ENCODE measurements at regions not wholly inside any gene's neighbourhood (a gene's known extent, or its start where the extent isn't known, plus 50 kb on each side); places are given as distances from the start of the nearest gene placed in this dataset.

GRCh38 chr7:25772802-25773201 lies 379.2 kb upstream of the NFE2L3 start:
- TF ChIP-seq EZH2 (IDR thresholded peaks at IDR 0.05; ENCODE audit: borderline replicate concordance, low read depth, low read length, severe bottlenecking) (no peak), CTCF (IDR thresholded peaks at IDR 0.05; ENCODE audit: borderline replicate concordance, extremely low read depth, low read length, poor library complexity, severe bottlenecking) (no peak)
- no peaks in the 10 kb centered on the region for H3K79me2 ChIP-seq (ENCODE audit: insufficient read depth, low read length)
- H3K36me3 ChIP-seq (ENCODE audit: insufficient read depth, low read length), result no peaks in the 10 kb centered on the region
- H3K27me3 ChIP-seq (ENCODE audit: insufficient read depth, low read length, poor library complexity), result peaks cover 3% of the 10 kb centered on the region
- no peak overlapping the region for H2AFZ ChIP-seq (ENCODE audit: low read depth, low read length)
- H3K4me3 ChIP-seq (ENCODE audit: low read depth in 1 of 2, low read length in 2 of 2), result no peak overlapping the region
- H4K20me1 ChIP-seq (ENCODE audit: insufficient read depth, low read length), result no peaks in the 10 kb centered on the region
- H3K4me2 ChIP-seq (ENCODE audit: insufficient read depth, low read length), result no peak overlapping the region
- H3K9ac ChIP-seq (ENCODE audit: low read depth, low read length), result no peak overlapping the region
- H3K27ac ChIP-seq (ENCODE audit: low read length), result no peak overlapping the region
- DNase-seq (no peak), ATAC-seq (ENCODE audit: insufficient read depth, low read depth) (no peak)
- no peaks in the 10 kb centered on the region for H3K4me1 ChIP-seq (ENCODE audit: insufficient read depth, low read length)
- no peaks in the 10 kb centered on the region for H3K9me3 ChIP-seq (ENCODE audit: insufficient read depth, low read length, severe bottlenecking)

GRCh38 chr7:25774675-25775074 lies 377.3 kb upstream of the NFE2L3 start:
- Histone ChIP-seq H3K27ac (ENCODE audit: low read length) (no peak overlapping the region), H2AFZ (ENCODE audit: low read depth, low read length) (no peak overlapping the region), H3K4me3 (ENCODE audit: low read depth in 1 of 2, low read length in 2 of 2) (no peak overlapping the region), H3K79me2 (ENCODE audit: insufficient read depth, low read length) (no peaks in the 10 kb centered on the region), H3K27me3 (ENCODE audit: insufficient read depth, low read length, poor library complexity) (peaks cover 3% of the 10 kb centered on the region), H3K9ac (ENCODE audit: low read depth, low read length) (no peak overlapping the region), H4K20me1 (ENCODE audit: insufficient read depth, low read length) (no peaks in the 10 kb centered on the region), H3K9me3 (ENCODE audit: insufficient read depth, low read length, severe bottlenecking) (no peaks in the 10 kb centered on the region), H3K4me2 (ENCODE audit: insufficient read depth, low read length) (no peak overlapping the region), H3K36me3 (ENCODE audit: insufficient read depth, low read length) (no peaks in the 10 kb centered on the region), H3K4me1 (ENCODE audit: insufficient read depth, low read length) (no peaks in the 10 kb centered on the region)
- ATAC-seq (ENCODE audit: insufficient read depth, low read depth) (no peak), DNase-seq (no peak)
- TF ChIP-seq CTCF (IDR thresholded peaks at IDR 0.05; ENCODE audit: borderline replicate concordance, extremely low read depth, low read length, poor library complexity, severe bottlenecking), result no peak

- Histone ChIP-seq H3K4me1 (ENCODE audit: insufficient read depth, low read length) (no peaks in the 10 kb centered on the region), H3K9me3 (ENCODE audit: insufficient read depth, low read length, severe bottlenecking) (no peaks in the 10 kb centered on the region), H3K27ac (ENCODE audit: low read length) (no peak overlapping the region), H3K4me2 (ENCODE audit: insufficient read depth, low read length) (no peak overlapping the region), H4K20me1 (ENCODE audit: insufficient read depth, low read length) (no peaks in the 10 kb centered on the region), H3K36me3 (ENCODE audit: insufficient read depth, low read length) (no peaks in the 10 kb centered on the region), H3K9ac (ENCODE audit: low read depth, low read length) (no peak overlapping the region), H3K27me3 (ENCODE audit: insufficient read depth, low read length, poor library complexity) (peaks cover 3% of the 10 kb centered on the region), H2AFZ (ENCODE audit: low read depth, low read length) (no peak overlapping the region), H3K79me2 (ENCODE audit: insufficient read depth, low read length) (no peaks in the 10 kb centered on the region), H3K4me3 (ENCODE audit: low read depth in 1 of 2, low read length in 2 of 2) (no peak overlapping the region)
- TF ChIP-seq CTCF (IDR thresholded peaks at IDR 0.05; ENCODE audit: borderline replicate concordance, extremely low read depth, low read length, poor library complexity, severe bottlenecking) (no peak), EZH2 (IDR thresholded peaks at IDR 0.05; ENCODE audit: borderline replicate concordance, low read depth, low read length, severe bottlenecking) (no peak)
- DNase-seq, result no peak
- ATAC-seq (ENCODE audit: insufficient read depth, low read depth), result no peak
Observed at GRCh38 chr7:25775570-25775969, 376.4 kb upstream of the NFE2L3 start.
